ENCODE measurements at regions not wholly inside any gene's neighbourhood (a gene's known extent, or its start where the extent isn't known, plus 50 kb on each side); places are given as distances from the start of the nearest gene placed in this dataset.

GRCh38 chr6:23435126-23435525 lies 690.9 kb upstream of the NRSN1 start:
- Histone ChIP-seq H3K9ac (ENCODE audit: low read length) (no peak overlapping the region), H3K27me3 (ENCODE audit: control insufficient read depth, insufficient read depth, low read length) (no peaks in the 10 kb centered on the region), H3K27ac (ENCODE audit: low read depth, low read length) (no peak overlapping the region), H3K36me3 (ENCODE audit: control insufficient read depth, insufficient read depth, low read length) (no peaks in the 10 kb centered on the region), H3K4me1 (ENCODE audit: control insufficient read depth, insufficient read depth, low read length) (no peaks in the 10 kb centered on the region), H3K4me3 (ENCODE audit: low read depth, low read length) (no peak overlapping the region), H3K9me3 (ENCODE audit: control insufficient read depth, insufficient read depth, low read depth, low read length) (no peaks in the 10 kb centered on the region)

GRCh38 chr6:23435798-23436197 lies 690.2 kb upstream of the NRSN1 start:
- Histone ChIP-seq H3K4me1 (ENCODE audit: control insufficient read depth, insufficient read depth, low read length) (no peaks in the 10 kb centered on the region), H3K9ac (ENCODE audit: low read length) (no peak overlapping the region), H3K27me3 (ENCODE audit: control insufficient read depth, insufficient read depth, low read length) (no peaks in the 10 kb centered on the region), H3K4me3 (ENCODE audit: low read depth, low read length) (no peak overlapping the region), H3K36me3 (ENCODE audit: control insufficient read depth, insufficient read depth, low read length) (no peaks in the 10 kb centered on the region), H3K27ac (ENCODE audit: low read depth, low read length) (no peak overlapping the region), H3K9me3 (ENCODE audit: control insufficient read depth, insufficient read depth, low read depth, low read length) (no peaks in the 10 kb centered on the region)

- Histone ChIP-seq H3K36me3 (ENCODE audit: control insufficient read depth, insufficient read depth, low read length) (no peaks in the 10 kb centered on the region), H3K9ac (ENCODE audit: low read length) (no peak overlapping the region), H3K4me1 (ENCODE audit: control insufficient read depth, insufficient read depth, low read length) (no peaks in the 10 kb centered on the region), H3K4me3 (ENCODE audit: low read depth, low read length) (no peak overlapping the region), H3K27me3 (ENCODE audit: control insufficient read depth, insufficient read depth, low read length) (no peaks in the 10 kb centered on the region), H3K27ac (ENCODE audit: low read depth, low read length) (no peak overlapping the region), H3K9me3 (ENCODE audit: control insufficient read depth, insufficient read depth, low read depth, low read length) (no peaks in the 10 kb centered on the region)
These were observed 684.1 kb upstream of the NRSN1 start for GRCh38 chr6:23441808-23442461.

- Histone ChIP-seq H3K36me3 (ENCODE audit: control insufficient read depth, insufficient read depth, low read length) (no peaks in the 10 kb centered on the region), H3K9ac (ENCODE audit: low read length) (no peak overlapping the region), H3K4me1 (ENCODE audit: control insufficient read depth, insufficient read depth, low read length) (no peaks in the 10 kb centered on the region), H3K27me3 (ENCODE audit: control insufficient read depth, insufficient read depth, low read length) (no peaks in the 10 kb centered on the region), H3K9me3 (ENCODE audit: control insufficient read depth, insufficient read depth, low read depth, low read length) (no peaks in the 10 kb centered on the region), H3K27ac (ENCODE audit: low read depth, low read length) (no peak overlapping the region), H3K4me3 (ENCODE audit: low read depth, low read length) (no peak overlapping the region)
These were observed 680.8 kb upstream of the NRSN1 start for GRCh38 chr6:23445157-23445710.

- no peak overlapping the region for H3K4me3 ChIP-seq (ENCODE audit: low read depth, low read length)
- H3K36me3 ChIP-seq (ENCODE audit: control insufficient read depth, insufficient read depth, low read length) = no peaks in the 10 kb centered on the region
- no peak overlapping the region for H3K27ac ChIP-seq (ENCODE audit: low read depth, low read length)
- H3K27me3 ChIP-seq (ENCODE audit: control insufficient read depth, insufficient read depth, low read length) = no peaks in the 10 kb centered on the region
- no peak overlapping the region for H3K9ac ChIP-seq (ENCODE audit: low read length)
- H3K4me1 ChIP-seq (ENCODE audit: control insufficient read depth, insufficient read depth, low read length) = no peaks in the 10 kb centered on the region
- no peaks in the 10 kb centered on the region for H3K9me3 ChIP-seq (ENCODE audit: control insufficient read depth, insufficient read depth, low read depth, low read length)
These were observed 679.5 kb upstream of the NRSN1 start for GRCh38 chr6:23446469-23446967.

- no peaks in the 10 kb centered on the region; the same call in 1 of the 2 replicates for H3K4me1 ChIP-seq (ENCODE audit: control insufficient read depth, insufficient read depth, low read length)
- no peak overlapping the region for H3K27ac ChIP-seq (ENCODE audit: low read depth, low read length)
- H3K36me3 ChIP-seq (ENCODE audit: control insufficient read depth, insufficient read depth, low read length) = no peaks in the 10 kb centered on the region
- no peaks in the 10 kb centered on the region for H3K9me3 ChIP-seq (ENCODE audit: control insufficient read depth, insufficient read depth, low read depth, low read length)
- H3K27me3 ChIP-seq (ENCODE audit: control insufficient read depth, insufficient read depth, low read length) = no peaks in the 10 kb centered on the region
- no peak overlapping the region for H3K4me3 ChIP-seq (ENCODE audit: low read depth, low read length)
- H3K9ac ChIP-seq (ENCODE audit: low read length) = no peak overlapping the region
These were observed 678.3 kb upstream of the NRSN1 start for GRCh38 chr6:23447731-23448130.

GRCh38 chr6:23448281-23448680 lies 677.7 kb upstream of the NRSN1 start:
- H3K27ac ChIP-seq (ENCODE audit: low read depth, low read length) = no peak overlapping the region
- no peaks in the 10 kb centered on the region for H3K36me3 ChIP-seq (ENCODE audit: control insufficient read depth, insufficient read depth, low read length)
- no peak overlapping the region for H3K4me3 ChIP-seq (ENCODE audit: low read depth, low read length)
- H3K9me3 ChIP-seq (ENCODE audit: control insufficient read depth, insufficient read depth, low read depth, low read length) = no peaks in the 10 kb centered on the region
- H3K4me1 ChIP-seq (ENCODE audit: control insufficient read depth, insufficient read depth, low read length) = no peaks in the 10 kb centered on the region; the same call in 1 of the 2 replicates
- H3K9ac ChIP-seq (ENCODE audit: low read length) = no peak overlapping the region
- H3K27me3 ChIP-seq (ENCODE audit: control insufficient read depth, insufficient read depth, low read length) = no peaks in the 10 kb centered on the region

- Histone ChIP-seq H3K27me3 (ENCODE audit: control insufficient read depth, insufficient read depth, low read length) (no peaks in the 10 kb centered on the region), H3K4me1 (ENCODE audit: control insufficient read depth, insufficient read depth, low read length) (no peaks in the 10 kb centered on the region; the same call in 1 of the 2 replicates), H3K4me3 (ENCODE audit: low read depth, low read length) (no peak overlapping the region), H3K9ac (ENCODE audit: low read length) (no peak overlapping the region), H3K27ac (ENCODE audit: low read depth, low read length) (no peak overlapping the region), H3K9me3 (ENCODE audit: control insufficient read depth, insufficient read depth, low read depth, low read length) (no peaks in the 10 kb centered on the region), H3K36me3 (ENCODE audit: control insufficient read depth, insufficient read depth, low read length) (no peaks in the 10 kb centered on the region)
These were observed 671.7 kb upstream of the NRSN1 start for GRCh38 chr6:23454080-23454976.

- Histone ChIP-seq H3K36me3 (ENCODE audit: control insufficient read depth, insufficient read depth, low read length) (no peaks in the 10 kb centered on the region), H3K4me3 (ENCODE audit: low read depth, low read length) (no peak overlapping the region), H3K9ac (ENCODE audit: low read length) (no peak overlapping the region), H3K4me1 (ENCODE audit: control insufficient read depth, insufficient read depth, low read length) (no peaks in the 10 kb centered on the region; the same call in 1 of the 2 replicates), H3K27ac (ENCODE audit: low read depth, low read length) (no peak overlapping the region), H3K9me3 (ENCODE audit: control insufficient read depth, insufficient read depth, low read depth, low read length) (no peaks in the 10 kb centered on the region), H3K27me3 (ENCODE audit: control insufficient read depth, insufficient read depth, low read length) (no peaks in the 10 kb centered on the region)
These were observed 670.3 kb upstream of the NRSN1 start for GRCh38 chr6:23455754-23456153.

GRCh38 chr6:23456396-23456795 lies 669.6 kb upstream of the NRSN1 start:
- Histone ChIP-seq H3K36me3 (ENCODE audit: control insufficient read depth, insufficient read depth, low read length) (no peaks in the 10 kb centered on the region), H3K4me3 (ENCODE audit: low read depth, low read length) (no peak overlapping the region), H3K27ac (ENCODE audit: low read depth, low read length) (no peak overlapping the region)

GRCh38 chr6:23457321-23457720 lies 668.7 kb upstream of the NRSN1 start:
- Histone ChIP-seq H3K27me3 (ENCODE audit: control insufficient read depth, insufficient read depth, low read length) (no peaks in the 10 kb centered on the region), H3K9me3 (ENCODE audit: control insufficient read depth, insufficient read depth, low read depth, low read length) (no peaks in the 10 kb centered on the region), H3K36me3 (ENCODE audit: control insufficient read depth, insufficient read depth, low read length) (no peaks in the 10 kb centered on the region), H3K27ac (ENCODE audit: low read depth, low read length) (no peak overlapping the region), H3K4me1 (ENCODE audit: control insufficient read depth, insufficient read depth, low read length) (no peaks in the 10 kb centered on the region; the same call in 1 of the 2 replicates), H3K4me3 (ENCODE audit: low read depth, low read length) (no peak overlapping the region), H3K9ac (ENCODE audit: low read length) (no peak overlapping the region)

More at GRCh38 chr6:23456396-23456795, 669.6 kb upstream of the NRSN1 start:
- Histone ChIP-seq H3K9me3 (ENCODE audit: control insufficient read depth, insufficient read depth, low read depth, low read length) (no peaks in the 10 kb centered on the region), H3K4me1 (ENCODE audit: control insufficient read depth, insufficient read depth, low read length) (no peaks in the 10 kb centered on the region; the same call in 1 of the 2 replicates), H3K9ac (ENCODE audit: low read length) (no peak overlapping the region), H3K27me3 (ENCODE audit: control insufficient read depth, insufficient read depth, low read length) (no peaks in the 10 kb centered on the region)

All from HUES6 (cell line).